H1 (cell line): ENCODE measurements at regions not wholly inside any gene's neighbourhood (a gene's known extent, or its start where the extent isn't known, plus 50 kb on each side); places are given as distances from the start of the nearest gene placed in this dataset.

Experiments used
- CTCF ChIA-PET: fragments of 300-600 bp; sonication (Branson Sonifier 250); formaldehyde crosslinking; loops from one replicate; lab custom pipeline; 2021; ENCODE audit not compliant: partially characterized antibody; lab: Charles Lee
- POLR2A ChIA-PET: fragments of 300-600 bp; sonication (Branson Sonifier 250); formaldehyde crosslinking; loops from one replicate; lab custom pipeline; 2021; ENCODE audit warnings: inconsistent platforms; ENCODE audit not compliant: partially characterized antibody; lab: Charles Lee
- DNase-seq, 2 experiments: peaks; one replicate each; pipeline versions ENCODE4 v3.0.0 to v3.0.0-alpha.2; 2010 to 2022; ENCODE audit warnings: low spot score in 2 of 2, low read depth in 1 of 2, mixed read lengths in 1 of 2
- FAIRE-seq: peaks from 2 replicates; lab custom pipeline; 2011; peaks lifted over from hg19 to GRCh38; lab: Jason Lieb, UNC
- H2AFZ ChIP-seq: 2 replicates; pipeline ENCODE4 v1.8.1; 2012; ENCODE audit warnings: low read length, inconsistent platforms
- H2AK5ac ChIP-seq: 2 replicates; pipeline ENCODE4 v1.6.1; 2013; ENCODE audit warnings: low read depth, low read length
- H2BK120ac ChIP-seq: replicated peaks from 2 replicates; pipeline ENCODE3; 2013; ENCODE audit warnings: low read depth, low read length, inconsistent platforms
- H2BK12ac ChIP-seq: 2 replicates; pipeline ENCODE4 v1.6.1; 2013; ENCODE audit warnings: low read depth, low read length
- H2BK15ac ChIP-seq: 2 replicates; pipeline ENCODE4 v1.6.1; 2013; ENCODE audit warnings: low read length
- H2BK20ac ChIP-seq: 2 replicates; pipeline ENCODE4 v1.6.1; 2013; ENCODE audit warnings: low read length
- H2BK5ac ChIP-seq: 2 replicates; pipeline ENCODE4 v1.6.1; 2013; ENCODE audit warnings: low read depth, low read length
- H3K14ac ChIP-seq: 2 replicates; pipeline ENCODE4 v1.6.1; 2013; ENCODE audit warnings: inconsistent platforms; ENCODE audit not compliant: insufficient read length
- H3K18ac ChIP-seq: 2 replicates; pipeline ENCODE4 v1.6.1; 2013; ENCODE audit warnings: low read length; ENCODE audit errors: extremely low read depth
- H3K23ac ChIP-seq: 2 replicates; pipeline ENCODE4 v1.6.1; 2013; ENCODE audit warnings: inconsistent platforms; ENCODE audit not compliant: insufficient read length
- H3K23me2 ChIP-seq: 2 replicates; pipeline ENCODE4 v1.6.1; 2013; ENCODE audit warnings: low read depth, low read length
- H3K27ac ChIP-seq: 2 replicates; pipeline ENCODE4 v1.6.1; 2011; ENCODE audit warnings: low read depth, low read length, inconsistent platforms
- H3K27me3 ChIP-seq, 4 experiments: replicated peaks in 1 of 4; 1 replicate in 1 of 4; 2 replicates in 3 of 4; pipeline versions ENCODE4 v1.6.1 to v1.8.1; 2011 to 2013; ENCODE audit warnings: low read length in 3 of 4, mild to moderate bottlenecking in 3 of 4, inconsistent platforms in 2 of 4, mixed read lengths in 2 of 4, moderate library complexity in 1 of 4; ENCODE audit not compliant: control insufficient read depth in 3 of 4, insufficient read depth in 3 of 4; ENCODE audit errors: extremely low read depth in 1 of 4
- H3K36me3 ChIP-seq, 4 experiments: 2 replicates each; pipeline versions ENCODE4 v1.6.1 to v1.8.1; 2011 to 2013; ENCODE audit warnings: mild to moderate bottlenecking in 4 of 4, low read length in 3 of 4, moderate library complexity in 2 of 4, control low read depth in 1 of 4, inconsistent platforms in 1 of 4; ENCODE audit not compliant: insufficient read depth in 4 of 4, control insufficient read depth in 2 of 4
- H3K4ac ChIP-seq: replicated peaks from 2 replicates; pipeline ENCODE3; 2013; ENCODE audit warnings: low read length, low read depth, mixed read lengths, inconsistent platforms; ENCODE audit not compliant: insufficient read length
- H3K4me1 ChIP-seq, 4 experiments: replicated peaks in 1 of 4; 1 replicate in 1 of 4; 2 replicates in 3 of 4; pipeline versions ENCODE4 v1.6.1 to v1.8.1; 2011 to 2013; ENCODE audit warnings: low read length in 3 of 4, inconsistent platforms in 2 of 4, mixed read lengths in 1 of 4; ENCODE audit not compliant: insufficient read depth in 4 of 4, control insufficient read depth in 3 of 4
- H3K4me2 ChIP-seq, 2 experiments: 2 replicates each; pipeline versions ENCODE4 v1.6.1 to v1.8.1; 2011 to 2013; ENCODE audit warnings: low read depth in 2 of 2, low read length in 2 of 2, control low read depth in 1 of 2, inconsistent platforms in 1 of 2, mild to moderate bottlenecking in 1 of 2; ENCODE audit not compliant: insufficient read depth in 1 of 2
- H3K4me3 ChIP-seq, 4 experiments: fragments of 200-600, 300-600 bp in 1 of 4; sonication (generic), shearing (Covaris generic), sonication (Bioruptor Twin) in 1 of 4; 2 replicates each; pipeline versions ENCODE4 v1.5.1 to v1.8.1; 2011 to 2016; ENCODE audit warnings: low read length in 4 of 4, low read depth in 3 of 4, control low read depth in 2 of 4, inconsistent platforms in 2 of 4, mild to moderate bottlenecking in 2 of 4, mixed read lengths in 1 of 4, moderate library complexity in 1 of 4; ENCODE audit not compliant: insufficient read depth in 2 of 4; ENCODE audit errors: extremely low read depth in 1 of 4
- H3K56ac ChIP-seq: replicated peaks from 2 replicates; pipeline ENCODE3; 2013; ENCODE audit warnings: low read depth, mild to moderate bottlenecking, mixed read lengths, low read length, inconsistent platforms; ENCODE audit not compliant: insufficient read length
- H3K79me1 ChIP-seq: 2 replicates; pipeline ENCODE4 v1.6.1; 2013; ENCODE audit warnings: low read depth, low read length, control low read depth
- H3K79me2 ChIP-seq, 2 experiments: 2 replicates each; pipeline versions ENCODE4 v1.6.1 to v1.8.1; 2012 to 2013; ENCODE audit warnings: low read length in 2 of 2, mild to moderate bottlenecking in 2 of 2, inconsistent platforms in 1 of 2; ENCODE audit not compliant: insufficient read depth in 2 of 2, control insufficient read depth in 1 of 2
- H3K9ac ChIP-seq, 4 experiments: replicated peaks in 1 of 4; 1 replicate in 1 of 4; 2 replicates in 3 of 4; pipeline versions ENCODE4 v1.6.1 to v1.8.1; 2011 to 2013; ENCODE audit warnings: low read depth in 3 of 4, low read length in 3 of 4, control low read depth in 2 of 4, mild to moderate bottlenecking in 2 of 4, moderate library complexity in 2 of 4, inconsistent platforms in 1 of 4; ENCODE audit errors: extremely low read depth in 1 of 4
- H3K9me3 ChIP-seq, 2 experiments: 2 replicates each; pipeline versions ENCODE4 v1.6.1 to v1.8.1; 2012 to 2013; ENCODE audit warnings: mild to moderate bottlenecking in 2 of 2, moderate library complexity in 2 of 2, control low read depth in 1 of 2, inconsistent platforms in 1 of 2, low read depth in 1 of 2, low read length in 1 of 2, mixed read lengths in 1 of 2; ENCODE audit not compliant: insufficient read depth in 2 of 2
- H4K20me1 ChIP-seq, 2 experiments: replicated peaks in 1 of 2; 2 replicates each; pipeline versions ENCODE3 to v1.8.1; 2011 to 2013; ENCODE audit warnings: inconsistent platforms in 2 of 2, low read length in 2 of 2, mild to moderate bottlenecking in 1 of 2; ENCODE audit not compliant: insufficient read depth in 2 of 2, control insufficient read depth in 1 of 2
- H4K5ac ChIP-seq: 2 replicates; pipeline ENCODE4 v1.6.1; 2013; ENCODE audit warnings: low read length, low read depth, mixed read lengths, inconsistent platforms; ENCODE audit not compliant: insufficient read length
- H4K8ac ChIP-seq: 2 replicates; pipeline ENCODE4 v1.8.0; 2013; ENCODE audit warnings: mild to moderate bottlenecking, moderate library complexity, low read length, inconsistent platforms; ENCODE audit not compliant: insufficient read depth; ENCODE audit errors: extremely low read depth
- H4K91ac ChIP-seq: replicated peaks from 2 replicates; pipeline ENCODE3; 2013; ENCODE audit warnings: low read length, mixed read lengths, inconsistent platforms; ENCODE audit not compliant: insufficient read length
- CEBPB ChIP-seq: IDR thresholded peaks from 2 replicates; pipeline ENCODE4 v1.6.1; 2012; ENCODE audit warnings: low read depth, low read length
- KDM1A ChIP-seq: fragments of 200-600, 300-600 bp; sonication (generic); IDR thresholded peaks from 2 replicates; pipeline ENCODE4 v1.7.1; 2016; ENCODE audit warnings: mild to moderate bottlenecking, low read length, borderline replicate concordance
- SRF ChIP-seq: IDR thresholded peaks from 2 replicates; pipeline ENCODE4 v1.6.1; 2011; ENCODE audit warnings: mild to moderate bottlenecking, low read depth, low read length, moderate library complexity
- WGBS, 2 experiments: shearing (Covaris generic) in 1 of 2; methylation state at CpG; one replicate each; pipeline versions ENCODE4 v1.1.6 to v1.1.7; 2013 to 2015; ENCODE audit warnings: low lambda C conversion rate in 2 of 2, mixed read lengths in 2 of 2, inconsistent platforms in 1 of 2, low coverage in 1 of 2, missing lambda C conversion rate in 1 of 2; ENCODE audit not compliant: insufficient replicate concordance in 2 of 2, insufficient coverage in 1 of 2, insufficient read length in 1 of 2; ENCODE audit errors: extremely low coverage in 1 of 2, missing lambda C conversion rate in 1 of 2; 5-methylcytosine and 5-hydroxymethylcytosine counted together

GRCh38 chr12:89817501-89818226, 109.0 kb upstream of the ATP2B1 start:
- DNase-seq (no peak), FAIRE-seq (no peak)
- ChIA-PET CTCF (interaction anchor here (1.0 to 1.5 kb wide), 3 partner anchors 15 to 192 kb away, joined by 3 read pairs; no protein-coding TSS in a partner anchor), POLR2A (no interaction called here)
- Histone ChIP-seq H3K4me3 (no peak overlapping the region), H3K27ac (no peak overlapping the region), H2AFZ (no peak overlapping the region), H2BK15ac (no peak overlapping the region), H4K5ac (no peak overlapping the region), H3K4me2 (no peak overlapping the region), H3K23me2 (no peaks in the 10 kb centered on the region), H3K56ac (no peak overlapping the region), H3K14ac (no peak overlapping the region), H2BK12ac (no peak overlapping the region), H3K4me1 (peaks cover 0 to 3% (median 0%) of the 10 kb centered on the region in 4 experiments; a peak in 1 of 7 replicates), H4K91ac (no peak overlapping the region), H2BK5ac (no peak overlapping the region), H3K4ac (no peak overlapping the region), H2BK120ac (no peak overlapping the region), H2BK20ac (no peak overlapping the region), H4K8ac (no peak overlapping the region), H3K36me3 (no peaks in the 10 kb centered on the region), H4K20me1 (no peaks in the 10 kb centered on the region), H3K23ac (no peak overlapping the region), H2AK5ac (no peak overlapping the region), H3K9me3 (no peaks in the 10 kb centered on the region), H3K18ac (no peak overlapping the region), H3K79me2 (no peaks in the 10 kb centered on the region), H3K79me1 (no peaks in the 10 kb centered on the region), H3K27me3 (no peaks in the 10 kb centered on the region), H3K9ac (no peak overlapping the region)
- peak; percentile 83 for TF ChIP-seq CEBPB
- TF ChIP-seq SRF = no peak
- TF ChIP-seq KDM1A = no peak
- WGBS, 2 experiments = 79% methylated on average over 2 of the region's 2 CpGs; no CpG with 5 or more reads in 1 of the 2 experiments
